Gastrocnemius medialis (tissue), 4 donors: ENCODE measurements at regions not wholly inside any gene's neighbourhood (a gene's known extent, or its start where the extent isn't known, plus 50 kb on each side); places are given as distances from the start of the nearest gene placed in this dataset.

Experiments
- POLR2A ChIP-seq, 2 donors: fragments of 450-650 bp; IDR thresholded peaks; one replicate each; pipeline ENCODE4 v1.6.1; 2017; ENCODE audit warnings: antibody characterized with exemption in 2 of 2, mild to moderate bottlenecking in 2 of 2, moderate library complexity in 2 of 2
- TF ChIP-seq, protein P1 (sequence below), 5 experiments: fragments of 450-650 bp in 3 of 5; fragments of 200-600 bp in 2 of 5; sonication (generic) in 2 of 5; IDR thresholded peaks in 4 of 5; conservative IDR thresholded peaks in 1 of 5; 1 replicate in 4 of 5; 2 replicates in 1 of 5; pipeline ENCODE4 v1.5.1; 2016 to 2019; ENCODE audit warnings: antibody characterized with exemption in 5 of 5, mild to moderate bottlenecking in 3 of 5, moderate library complexity in 3 of 5

DNA sequence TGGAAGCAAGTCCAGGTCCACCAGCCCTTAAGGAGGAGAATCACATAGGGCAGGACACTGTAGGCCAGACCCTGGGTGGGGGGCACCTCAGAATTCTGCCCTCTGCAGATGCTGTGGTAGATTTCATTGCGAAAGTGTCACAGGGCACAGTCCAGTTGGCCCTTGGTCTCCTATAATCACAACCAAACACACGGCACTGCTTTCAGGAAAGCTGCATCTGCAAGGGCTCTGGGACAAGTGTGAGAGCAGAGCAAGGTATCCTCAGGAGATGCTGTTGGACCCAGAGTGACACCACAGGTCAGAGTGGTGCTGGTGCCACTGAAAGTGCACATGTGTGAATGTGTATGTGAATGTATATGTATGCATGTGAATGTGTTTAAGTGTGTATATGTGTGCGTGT lies 88.6 kb upstream of the MBNL2 start:
- TF ChIP-seq, protein P1, sequence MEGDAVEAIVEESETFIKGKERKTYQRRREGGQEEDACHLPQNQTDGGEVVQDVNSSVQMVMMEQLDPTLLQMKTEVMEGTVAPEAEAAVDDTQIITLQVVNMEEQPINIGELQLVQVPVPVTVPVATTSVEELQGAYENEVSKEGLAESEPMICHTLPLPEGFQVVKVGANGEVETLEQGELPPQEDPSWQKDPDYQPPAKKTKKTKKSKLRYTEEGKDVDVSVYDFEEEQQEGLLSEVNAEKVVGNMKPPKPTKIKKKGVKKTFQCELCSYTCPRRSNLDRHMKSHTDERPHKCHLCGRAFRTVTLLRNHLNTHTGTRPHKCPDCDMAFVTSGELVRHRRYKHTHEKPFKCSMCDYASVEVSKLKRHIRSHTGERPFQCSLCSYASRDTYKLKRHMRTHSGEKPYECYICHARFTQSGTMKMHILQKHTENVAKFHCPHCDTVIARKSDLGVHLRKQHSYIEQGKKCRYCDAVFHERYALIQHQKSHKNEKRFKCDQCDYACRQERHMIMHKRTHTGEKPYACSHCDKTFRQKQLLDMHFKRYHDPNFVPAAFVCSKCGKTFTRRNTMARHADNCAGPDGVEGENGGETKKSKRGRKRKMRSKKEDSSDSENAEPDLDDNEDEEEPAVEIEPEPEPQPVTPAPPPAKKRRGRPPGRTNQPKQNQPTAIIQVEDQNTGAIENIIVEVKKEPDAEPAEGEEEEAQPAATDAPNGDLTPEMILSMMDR (IDR thresholded peaks at IDR 0.05 in 4 of 5, conservative IDR thresholded peaks at IDR 0.05 in 1 of 5): no peak
- no peak for TF ChIP-seq POLR2A (IDR thresholded peaks at IDR 0.05)
